ENCODE measurements at regions not wholly inside any gene's neighbourhood (a gene's known extent, or its start where the extent isn't known, plus 50 kb on each side); places are given as distances from the start of the nearest gene placed in this dataset.
A peak's percentile ranks its signal among the peaks of the same experiment; 100 is the strongest.

DNA sequence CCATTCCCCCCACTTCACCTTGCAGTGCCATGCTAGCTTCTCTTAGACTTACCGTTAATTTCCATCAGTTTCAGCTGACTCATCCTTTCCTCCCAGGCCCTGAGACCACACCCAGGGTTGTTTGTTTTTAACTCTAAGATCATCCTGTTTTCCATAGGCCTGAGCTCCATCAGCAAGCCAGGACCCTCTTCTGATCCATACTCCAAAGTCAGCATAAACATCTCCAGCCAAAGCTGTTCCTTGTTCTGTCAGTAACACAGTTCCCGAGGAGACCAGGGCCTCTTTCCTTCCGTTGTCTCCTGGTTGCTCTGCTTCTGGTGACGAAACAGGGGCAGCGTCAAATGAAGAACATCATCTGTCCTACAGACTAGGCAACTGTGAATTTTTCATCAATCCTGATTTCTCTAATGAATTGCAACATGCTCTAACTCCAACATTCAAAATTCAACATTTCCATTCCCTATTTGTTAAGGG lies 83.8 kb upstream of the HNF1B start:
- POLR2A ChIA-PET: no interaction called here
- no peaks in the 10 kb centered on the region; the same call in 1 of the 2 replicates for H3K4me1 ChIP-seq (ENCODE audit: control insufficient read depth, insufficient read depth, low read length)

DNA sequence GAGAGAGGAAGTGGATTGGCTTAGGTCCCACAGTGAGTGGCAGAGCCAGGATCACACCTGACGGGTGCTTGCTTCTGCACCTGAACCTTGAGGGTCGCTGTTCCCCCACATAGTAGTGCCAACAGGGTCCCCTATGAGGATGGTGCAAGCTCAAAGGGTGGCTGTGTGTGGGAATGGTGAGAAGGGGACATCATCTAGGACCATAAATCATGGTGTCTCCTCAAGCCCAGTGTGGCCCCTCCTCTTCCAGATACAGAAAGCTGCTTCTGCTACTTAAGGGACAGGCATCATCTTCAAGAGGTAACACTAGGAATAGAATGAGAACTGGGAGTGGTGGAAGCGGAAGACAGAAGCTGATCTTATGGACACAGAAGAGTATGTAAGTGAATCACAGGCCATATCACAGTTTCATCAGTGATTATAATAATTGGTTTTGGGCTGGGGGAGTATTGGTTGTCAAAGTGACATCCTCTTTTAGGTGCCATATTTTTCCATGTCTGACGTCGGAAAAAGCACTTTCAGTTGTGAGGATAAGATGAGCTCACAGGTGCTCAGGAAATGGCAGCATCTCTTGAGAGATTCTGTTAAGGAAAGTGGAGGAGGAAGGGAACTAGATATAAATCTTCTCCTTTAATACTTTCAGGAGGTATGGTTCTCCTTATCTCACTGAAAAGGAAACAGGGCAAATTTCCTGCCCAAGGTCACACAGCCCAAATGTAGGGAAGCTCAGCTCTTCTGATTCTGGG lies 83.2 kb upstream of the HNF1B start:
- CTCF ChIA-PET: interaction anchor here (1.5 kb wide), 1 partner anchor 12 kb away, joined by 6 read pairs; no protein-coding TSS in a partner anchor
- H3K4me3 ChIP-seq (ENCODE audit: low read depth, low read length): no peak overlapping the region
- H3K9me3 ChIP-seq (ENCODE audit: control insufficient read depth, insufficient read depth, low read depth, low read length): no peaks in the 10 kb centered on the region
- H3K4me1 ChIP-seq (ENCODE audit: control insufficient read depth, insufficient read depth, low read length): no peaks in the 10 kb centered on the region; the same call in 1 of the 2 replicates
- H3K36me3 ChIP-seq (ENCODE audit: control insufficient read depth in 2 of 2, insufficient read depth in 1 of 2, low read length in 2 of 2): no peaks in the 10 kb centered on the region
- no peak for TF ChIP-seq SCRT1 (tag by site-specific recombination; IDR thresholded peaks at IDR 0.05; ENCODE audit: borderline replicate concordance)
- no peak for TF ChIP-seq ZNF214 (tag by site-specific recombination; IDR thresholded peaks at IDR 0.05; ENCODE audit: borderline replicate concordance)
- no peak for TF ChIP-seq ZNF174 (tag by site-specific recombination; IDR thresholded peaks at IDR 0.05)
- no peak for TF ChIP-seq ZNF473 (tag by site-specific recombination; IDR thresholded peaks at IDR 0.05)
- TF ChIP-seq, protein P1, sequence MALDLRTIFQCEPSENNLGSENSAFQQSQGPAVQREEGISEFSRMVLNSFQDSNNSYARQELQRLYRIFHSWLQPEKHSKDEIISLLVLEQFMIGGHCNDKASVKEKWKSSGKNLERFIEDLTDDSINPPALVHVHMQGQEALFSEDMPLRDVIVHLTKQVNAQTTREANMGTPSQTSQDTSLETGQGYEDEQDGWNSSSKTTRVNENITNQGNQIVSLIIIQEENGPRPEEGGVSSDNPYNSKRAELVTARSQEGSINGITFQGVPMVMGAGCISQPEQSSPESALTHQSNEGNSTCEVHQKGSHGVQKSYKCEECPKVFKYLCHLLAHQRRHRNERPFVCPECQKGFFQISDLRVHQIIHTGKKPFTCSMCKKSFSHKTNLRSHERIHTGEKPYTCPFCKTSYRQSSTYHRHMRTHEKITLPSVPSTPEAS (tag by site-specific recombination; IDR thresholded peaks at IDR 0.05): no peak
- TF ChIP-seq ZNF660 (tag by site-specific recombination; IDR thresholded peaks at IDR 0.05): no peak
- TF ChIP-seq ZNF404 (tag by site-specific recombination; IDR thresholded peaks at IDR 0.05): no peak
- no peak for TF ChIP-seq ZNF223 (tag by site-specific recombination; IDR thresholded peaks at IDR 0.05)
- TF ChIP-seq ZFP37 (tag by site-specific recombination; IDR thresholded peaks at IDR 0.05): no peak
- TF ChIP-seq ZNF350 (tag by site-specific recombination; IDR thresholded peaks at IDR 0.05): no peak
- TF ChIP-seq, protein P2, sequence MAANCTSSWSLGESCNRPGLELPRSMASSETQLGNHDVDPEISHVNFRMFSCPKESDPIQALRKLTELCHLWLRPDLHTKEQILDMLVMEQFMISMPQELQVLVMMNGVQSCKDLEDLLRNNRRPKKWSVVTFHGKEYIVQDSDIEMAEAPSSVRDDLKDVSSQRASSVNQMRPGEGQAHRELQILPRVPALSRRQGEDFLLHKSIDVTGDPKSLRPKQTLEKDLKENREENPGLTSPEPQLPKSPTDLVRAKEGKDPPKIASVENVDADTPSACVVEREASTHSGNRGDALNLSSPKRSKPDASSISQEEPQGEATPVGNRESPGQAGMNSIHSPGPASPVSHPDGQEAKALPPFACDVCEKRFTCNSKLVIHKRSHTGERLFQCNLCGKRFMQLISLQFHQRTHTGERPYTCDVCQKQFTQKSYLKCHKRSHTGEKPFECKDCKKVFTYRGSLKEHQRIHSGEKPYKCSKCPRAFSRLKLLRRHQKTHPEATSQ (tag by site-specific recombination; IDR thresholded peaks at IDR 0.05): no peak
- TF ChIP-seq PRDM1 (tag by site-specific recombination; IDR thresholded peaks at IDR 0.05): no peak
- no peak for TF ChIP-seq ZEB2 (tag by site-specific recombination; IDR thresholded peaks at IDR 0.05)
- no peak for TF ChIP-seq ZNF394 (tag by site-specific recombination; IDR thresholded peaks at IDR 0.05; ENCODE audit: borderline replicate concordance)
- TF ChIP-seq ZNF10 (tag by site-specific recombination; IDR thresholded peaks at IDR 0.05): no peak
- POLR2A ChIA-PET: no interaction called here
- no peak overlapping the region for H3K27ac ChIP-seq (ENCODE audit: extremely low read depth, low read depth, low read length)

More for the DNA sequence above, 83.8 kb upstream of the HNF1B start:
- Histone ChIP-seq H3K27ac (ENCODE audit: extremely low read depth, low read depth, low read length) (no peak overlapping the region), H3K9me3 (ENCODE audit: control insufficient read depth, insufficient read depth, low read depth, low read length) (no peaks in the 10 kb centered on the region), H3K4me3 (ENCODE audit: low read depth, low read length) (no peak overlapping the region), H3K36me3 (ENCODE audit: control insufficient read depth in 2 of 2, insufficient read depth in 1 of 2, low read length in 2 of 2) (no peaks in the 10 kb centered on the region)
- TF ChIP-seq ZNF341 (tag by site-specific recombination; IDR thresholded peaks at IDR 0.05; ENCODE audit: low read depth) (peak; percentile 53; the same call in 1 of the 2 replicates), KLF1 (tag by site-specific recombination; IDR thresholded peaks at IDR 0.05) (peak; percentile 43; the same call in 1 of the 2 replicates), ZNF416 (tag by site-specific recombination; IDR thresholded peaks at IDR 0.05) (no peak), MYNN (tag by site-specific recombination; IDR thresholded peaks at IDR 0.05; ENCODE audit: borderline replicate concordance) (no peak), ZNF292 (tag by site-specific recombination; IDR thresholded peaks at IDR 0.05; ENCODE audit: borderline replicate concordance, low read depth) (no peak)
- TF ChIP-seq, protein P3, sequence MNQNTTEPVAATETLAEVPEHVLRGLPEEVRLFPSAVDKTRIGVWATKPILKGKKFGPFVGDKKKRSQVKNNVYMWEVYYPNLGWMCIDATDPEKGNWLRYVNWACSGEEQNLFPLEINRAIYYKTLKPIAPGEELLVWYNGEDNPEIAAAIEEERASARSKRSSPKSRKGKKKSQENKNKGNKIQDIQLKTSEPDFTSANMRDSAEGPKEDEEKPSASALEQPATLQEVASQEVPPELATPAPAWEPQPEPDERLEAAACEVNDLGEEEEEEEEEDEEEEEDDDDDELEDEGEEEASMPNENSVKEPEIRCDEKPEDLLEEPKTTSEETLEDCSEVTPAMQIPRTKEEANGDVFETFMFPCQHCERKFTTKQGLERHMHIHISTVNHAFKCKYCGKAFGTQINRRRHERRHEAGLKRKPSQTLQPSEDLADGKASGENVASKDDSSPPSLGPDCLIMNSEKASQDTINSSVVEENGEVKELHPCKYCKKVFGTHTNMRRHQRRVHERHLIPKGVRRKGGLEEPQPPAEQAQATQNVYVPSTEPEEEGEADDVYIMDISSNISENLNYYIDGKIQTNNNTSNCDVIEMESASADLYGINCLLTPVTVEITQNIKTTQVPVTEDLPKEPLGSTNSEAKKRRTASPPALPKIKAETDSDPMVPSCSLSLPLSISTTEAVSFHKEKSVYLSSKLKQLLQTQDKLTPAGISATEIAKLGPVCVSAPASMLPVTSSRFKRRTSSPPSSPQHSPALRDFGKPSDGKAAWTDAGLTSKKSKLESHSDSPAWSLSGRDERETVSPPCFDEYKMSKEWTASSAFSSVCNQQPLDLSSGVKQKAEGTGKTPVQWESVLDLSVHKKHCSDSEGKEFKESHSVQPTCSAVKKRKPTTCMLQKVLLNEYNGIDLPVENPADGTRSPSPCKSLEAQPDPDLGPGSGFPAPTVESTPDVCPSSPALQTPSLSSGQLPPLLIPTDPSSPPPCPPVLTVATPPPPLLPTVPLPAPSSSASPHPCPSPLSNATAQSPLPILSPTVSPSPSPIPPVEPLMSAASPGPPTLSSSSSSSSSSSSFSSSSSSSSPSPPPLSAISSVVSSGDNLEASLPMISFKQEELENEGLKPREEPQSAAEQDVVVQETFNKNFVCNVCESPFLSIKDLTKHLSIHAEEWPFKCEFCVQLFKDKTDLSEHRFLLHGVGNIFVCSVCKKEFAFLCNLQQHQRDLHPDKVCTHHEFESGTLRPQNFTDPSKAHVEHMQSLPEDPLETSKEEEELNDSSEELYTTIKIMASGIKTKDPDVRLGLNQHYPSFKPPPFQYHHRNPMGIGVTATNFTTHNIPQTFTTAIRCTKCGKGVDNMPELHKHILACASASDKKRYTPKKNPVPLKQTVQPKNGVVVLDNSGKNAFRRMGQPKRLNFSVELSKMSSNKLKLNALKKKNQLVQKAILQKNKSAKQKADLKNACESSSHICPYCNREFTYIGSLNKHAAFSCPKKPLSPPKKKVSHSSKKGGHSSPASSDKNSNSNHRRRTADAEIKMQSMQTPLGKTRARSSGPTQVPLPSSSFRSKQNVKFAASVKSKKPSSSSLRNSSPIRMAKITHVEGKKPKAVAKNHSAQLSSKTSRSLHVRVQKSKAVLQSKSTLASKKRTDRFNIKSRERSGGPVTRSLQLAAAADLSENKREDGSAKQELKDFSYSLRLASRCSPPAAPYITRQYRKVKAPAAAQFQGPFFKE (tag by site-specific recombination; IDR thresholded peaks at IDR 0.05; ENCODE audit: borderline replicate concordance): no peak
- CTCF ChIA-PET: interaction anchor here (0.5 to 1.5 kb wide), 2 partner anchors 13 to 1416 kb away, joined by 3 to 6 read pairs; no protein-coding TSS in a partner anchor
